ENCODE measurements at regions not wholly inside any gene's neighbourhood (a gene's known extent, or its start where the extent isn't known, plus 50 kb on each side); places are given as distances from the start of the nearest gene placed in this dataset.

DNA sequence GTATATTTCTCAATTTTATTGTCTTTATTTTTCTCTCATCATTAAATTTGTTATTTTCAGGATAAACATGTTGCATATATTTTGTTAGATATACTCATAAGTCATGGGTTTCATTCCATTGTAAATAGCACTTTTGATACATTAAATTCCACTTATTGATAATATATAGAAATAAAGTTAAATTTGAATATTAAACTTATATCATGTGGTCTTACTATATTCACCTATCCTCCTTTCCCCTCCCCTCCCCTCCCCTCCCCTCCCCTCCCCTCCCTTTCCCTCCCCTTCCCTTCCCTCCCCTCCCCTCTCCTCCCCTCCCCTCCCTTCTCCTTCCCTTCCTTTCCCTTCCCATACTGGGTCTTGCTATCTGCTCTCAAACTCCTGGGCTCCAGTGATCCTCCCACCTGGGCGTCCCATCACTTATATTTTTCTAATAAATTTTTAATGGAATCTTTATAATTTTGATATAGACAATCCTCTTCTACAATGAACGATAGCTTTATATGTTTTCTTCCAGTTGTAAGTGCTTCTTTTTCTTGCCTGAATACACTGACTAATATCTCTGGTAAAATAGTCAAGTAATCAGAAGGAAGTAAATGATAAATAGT lies 692.4 kb downstream of the C6orf118 start:
- TF ChIP-seq, protein P1, sequence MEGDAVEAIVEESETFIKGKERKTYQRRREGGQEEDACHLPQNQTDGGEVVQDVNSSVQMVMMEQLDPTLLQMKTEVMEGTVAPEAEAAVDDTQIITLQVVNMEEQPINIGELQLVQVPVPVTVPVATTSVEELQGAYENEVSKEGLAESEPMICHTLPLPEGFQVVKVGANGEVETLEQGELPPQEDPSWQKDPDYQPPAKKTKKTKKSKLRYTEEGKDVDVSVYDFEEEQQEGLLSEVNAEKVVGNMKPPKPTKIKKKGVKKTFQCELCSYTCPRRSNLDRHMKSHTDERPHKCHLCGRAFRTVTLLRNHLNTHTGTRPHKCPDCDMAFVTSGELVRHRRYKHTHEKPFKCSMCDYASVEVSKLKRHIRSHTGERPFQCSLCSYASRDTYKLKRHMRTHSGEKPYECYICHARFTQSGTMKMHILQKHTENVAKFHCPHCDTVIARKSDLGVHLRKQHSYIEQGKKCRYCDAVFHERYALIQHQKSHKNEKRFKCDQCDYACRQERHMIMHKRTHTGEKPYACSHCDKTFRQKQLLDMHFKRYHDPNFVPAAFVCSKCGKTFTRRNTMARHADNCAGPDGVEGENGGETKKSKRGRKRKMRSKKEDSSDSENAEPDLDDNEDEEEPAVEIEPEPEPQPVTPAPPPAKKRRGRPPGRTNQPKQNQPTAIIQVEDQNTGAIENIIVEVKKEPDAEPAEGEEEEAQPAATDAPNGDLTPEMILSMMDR (IDR thresholded peaks at IDR 0.05) = no peak

DNA sequence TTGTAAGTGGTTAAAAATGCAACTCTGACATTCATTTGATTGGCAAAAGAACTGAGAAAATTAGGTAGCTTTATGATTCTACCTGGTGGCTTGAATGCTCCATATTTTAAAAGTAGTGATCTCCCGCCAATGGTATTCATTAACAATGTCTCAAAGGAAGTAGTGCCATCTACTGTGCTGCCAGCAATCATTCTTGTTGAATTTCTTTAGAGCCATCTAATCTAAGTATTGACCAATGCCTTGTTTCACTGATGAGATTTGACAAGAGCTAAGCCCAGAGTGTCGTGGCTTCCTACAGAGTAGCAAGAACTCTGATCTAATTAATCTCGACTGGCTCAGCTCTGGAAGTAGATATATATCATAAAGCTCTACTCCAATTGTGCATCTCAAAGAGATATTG lies 696.7 kb downstream of the C6orf118 start:
- TF ChIP-seq, protein P1 (IDR thresholded peaks at IDR 0.05) = peak; percentile 12; the same call in 1 of the 2 replicates

DNA sequence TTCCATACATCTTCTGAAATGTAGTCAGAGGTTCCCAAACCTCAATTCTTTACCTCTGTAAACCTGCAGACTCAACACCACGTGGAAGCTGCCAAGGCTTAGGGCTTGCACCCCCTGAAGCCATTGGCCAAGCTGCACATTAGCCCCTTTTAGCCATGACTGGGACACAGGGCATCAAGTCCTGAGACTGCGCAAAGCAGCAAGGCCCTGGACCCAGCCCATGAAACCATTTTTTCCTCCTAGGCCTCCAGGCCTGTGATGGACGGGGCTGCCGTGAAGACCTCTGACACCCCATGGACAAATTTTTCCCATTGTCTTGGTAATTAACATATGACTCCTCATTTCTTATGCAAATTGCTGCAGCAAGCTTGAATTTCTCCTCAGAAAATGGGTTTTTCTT lies 727.8 kb downstream of the C6orf118 start:
- TF ChIP-seq, protein P1 (IDR thresholded peaks at IDR 0.05) = no peak

DNA sequence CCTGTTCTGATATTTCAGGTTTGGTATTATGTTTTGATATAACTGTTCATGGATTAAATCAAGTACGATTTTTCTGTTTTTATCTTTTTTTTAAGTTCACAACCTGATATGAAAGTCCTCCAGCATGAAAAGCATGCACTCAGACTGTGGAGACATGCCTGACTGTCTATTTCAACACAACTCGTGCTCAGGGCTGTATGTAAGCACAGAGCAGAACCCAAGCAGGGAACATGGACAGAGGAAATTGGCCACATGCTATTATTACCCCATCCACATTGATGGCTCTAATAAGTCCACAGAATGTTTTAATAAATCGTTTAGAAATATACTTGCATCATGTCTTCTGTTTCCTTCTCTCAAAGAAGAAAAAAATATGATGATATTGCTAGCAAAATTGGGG lies 730.4 kb downstream of the C6orf118 start:
- TF ChIP-seq, protein P1 (IDR thresholded peaks at IDR 0.05) = no peak

DNA sequence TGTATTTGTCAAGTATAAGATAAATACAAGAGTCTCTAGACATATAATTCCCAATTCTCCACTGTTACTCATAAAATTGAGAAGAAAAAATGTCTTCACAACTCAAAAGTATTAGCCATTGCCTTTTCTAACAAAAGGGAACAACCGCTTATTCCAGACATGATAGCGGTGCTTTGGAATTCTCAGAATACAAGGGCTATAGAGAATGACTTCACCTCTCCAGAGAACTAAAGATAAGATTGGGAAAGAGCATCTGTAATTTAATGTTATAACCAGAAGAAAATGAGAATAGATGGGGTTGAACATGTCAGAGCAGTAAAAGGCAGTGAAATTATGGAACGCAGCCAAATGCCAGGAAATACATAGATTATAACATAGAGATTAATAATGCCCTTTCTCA lies 730.8 kb downstream of the C6orf118 start:
- TF ChIP-seq, protein P1 (IDR thresholded peaks at IDR 0.05) = no peak

DNA sequence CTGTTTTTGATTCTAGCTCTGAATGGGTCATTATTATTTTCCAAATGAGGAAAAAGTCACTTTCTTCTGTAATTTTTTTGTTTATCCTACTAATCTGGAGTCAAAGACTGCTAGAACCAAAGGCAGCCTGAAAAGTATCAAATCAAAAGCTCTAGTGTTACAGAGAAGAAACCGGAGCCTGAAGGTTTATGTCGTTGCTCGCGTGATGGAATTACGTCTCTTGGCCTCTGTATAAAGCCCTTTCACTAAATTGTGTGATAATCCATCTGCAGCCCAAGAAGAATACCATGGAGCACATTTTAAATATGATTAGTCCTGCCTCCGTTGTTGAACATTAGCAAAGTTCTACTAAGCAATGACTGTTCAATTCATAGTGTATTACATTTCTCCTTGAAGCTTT lies 738.6 kb downstream of the C6orf118 start:
- TF ChIP-seq, protein P1 (IDR thresholded peaks at IDR 0.05) = no peak

DNA sequence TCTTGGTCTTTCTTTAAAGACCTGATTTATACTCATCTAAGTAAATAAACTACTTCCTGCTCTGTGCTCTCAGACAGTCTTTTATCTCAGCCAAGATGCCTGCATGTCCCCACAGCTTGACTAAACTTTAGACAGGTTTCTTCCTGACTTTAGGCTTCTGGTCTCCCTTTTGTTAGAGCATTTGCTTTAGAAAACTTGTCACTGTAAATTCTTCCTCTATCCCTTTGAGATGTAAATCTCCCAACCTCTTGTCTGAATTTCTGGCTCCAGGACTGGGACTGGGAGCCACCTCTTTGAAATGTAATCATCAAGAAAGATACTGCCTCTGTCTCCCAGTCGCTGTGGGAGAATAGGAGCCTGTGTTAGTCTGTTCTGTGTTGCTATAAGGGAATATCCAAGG lies 739.9 kb downstream of the C6orf118 start:
- TF ChIP-seq, protein P1 (IDR thresholded peaks at IDR 0.05) = no peak

DNA sequence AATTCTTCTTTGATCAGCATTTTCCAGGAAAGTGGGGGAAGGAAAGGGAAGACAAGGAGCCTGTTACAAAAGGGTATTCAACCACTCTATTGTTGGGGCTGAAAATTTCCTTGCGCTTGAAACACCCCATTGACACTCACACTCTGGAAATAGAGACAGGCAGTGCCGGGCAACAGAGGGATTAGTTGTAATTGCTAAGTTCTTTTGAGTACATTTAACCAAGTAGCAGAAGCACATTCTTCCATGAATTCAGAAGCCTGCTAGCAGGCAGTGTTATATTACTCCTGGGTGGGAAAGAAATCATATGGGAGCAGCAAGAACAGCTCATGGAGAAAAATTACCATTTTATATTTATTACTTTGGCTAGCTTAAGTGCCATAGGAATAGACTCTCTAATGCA lies 745.5 kb downstream of the C6orf118 start:
- TF ChIP-seq, protein P1 (IDR thresholded peaks at IDR 0.05) = no peak
